Cerebellar nuclear complex (tissue), 1 donor: ENCODE measurements at regions not wholly inside any gene's neighbourhood (a gene's known extent, or its start where the extent isn't known, plus 50 kb on each side); places are given as distances from the start of the nearest gene placed in this dataset.

Experiments
- DNase-seq, 2 experiments: peaks; one replicate each; lab custom pipeline; 2025; lab: John Stamatoyannopoulos, UW

DNA sequence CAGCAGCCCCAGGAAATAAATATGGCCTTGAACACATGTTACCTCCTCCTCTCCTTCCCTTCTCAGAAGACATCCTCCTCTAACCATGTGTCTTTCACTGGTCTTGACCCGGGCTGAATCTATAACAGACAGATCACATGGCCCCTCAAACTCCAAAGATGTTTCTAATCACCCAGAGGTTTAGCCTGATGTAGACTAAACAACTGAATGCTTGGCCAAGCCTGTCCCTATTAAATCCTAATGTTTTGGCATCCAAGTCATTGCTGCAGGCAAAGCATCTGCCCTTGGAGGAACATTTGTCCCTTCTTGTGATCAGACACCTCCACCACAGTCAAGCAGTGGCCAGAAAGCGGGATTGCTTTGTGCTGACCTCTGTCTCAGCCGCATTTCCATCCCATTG is 65.5 kb downstream of the ANKRD60 start:
- no peak for DNase-seq

DNA sequence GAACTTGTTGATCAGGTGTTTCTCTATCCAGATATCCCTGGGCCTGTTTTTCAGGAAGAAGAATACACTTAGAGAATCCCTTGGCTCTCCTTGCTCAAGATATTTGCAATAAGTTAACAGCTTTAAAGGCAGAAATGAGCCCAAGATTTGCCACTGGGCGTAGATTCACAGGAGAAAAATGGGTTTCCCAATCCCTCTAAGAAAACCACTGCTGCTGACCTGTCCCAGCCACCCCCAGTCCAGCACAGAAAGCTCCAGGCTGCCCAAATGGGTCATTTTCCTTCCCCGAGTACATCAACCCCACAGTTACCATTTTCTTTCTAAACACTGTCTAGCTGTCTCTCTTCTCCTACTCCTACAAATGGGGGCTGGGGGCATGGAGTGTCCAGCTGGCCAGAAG is 67.3 kb downstream of the ANKRD60 start:
- no peak for DNase-seq

DNA sequence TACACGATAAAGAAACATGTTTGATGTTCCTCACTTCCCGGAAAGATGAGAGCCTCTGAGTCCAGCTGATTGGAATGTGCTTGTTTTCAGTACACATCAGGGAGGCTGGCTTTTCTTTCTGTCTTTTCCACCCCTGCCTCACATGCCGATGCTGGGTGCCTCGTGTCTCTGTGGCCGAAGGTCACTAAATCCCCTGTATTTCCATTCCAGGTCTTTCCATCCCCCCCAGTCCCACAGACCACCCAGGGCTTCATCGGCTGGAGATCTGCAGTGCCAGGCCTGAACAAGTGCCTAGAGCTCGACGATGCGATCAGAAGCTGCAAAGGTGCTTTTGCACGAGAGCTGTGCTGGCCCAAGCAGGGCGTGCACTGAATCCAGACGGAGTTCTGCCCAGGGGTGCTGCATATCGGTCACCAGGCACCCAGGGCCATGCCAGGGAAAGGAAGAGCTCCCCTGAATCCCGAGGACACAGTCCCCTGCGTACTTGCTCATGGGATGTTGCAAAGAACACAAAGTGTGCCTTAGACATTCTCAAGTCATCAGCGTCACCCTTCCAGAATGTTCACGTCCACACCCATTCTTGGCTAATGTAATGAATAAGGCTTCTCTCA is 67.9 kb downstream of the ANKRD60 start:
- DNase-seq = no peak

DNA sequence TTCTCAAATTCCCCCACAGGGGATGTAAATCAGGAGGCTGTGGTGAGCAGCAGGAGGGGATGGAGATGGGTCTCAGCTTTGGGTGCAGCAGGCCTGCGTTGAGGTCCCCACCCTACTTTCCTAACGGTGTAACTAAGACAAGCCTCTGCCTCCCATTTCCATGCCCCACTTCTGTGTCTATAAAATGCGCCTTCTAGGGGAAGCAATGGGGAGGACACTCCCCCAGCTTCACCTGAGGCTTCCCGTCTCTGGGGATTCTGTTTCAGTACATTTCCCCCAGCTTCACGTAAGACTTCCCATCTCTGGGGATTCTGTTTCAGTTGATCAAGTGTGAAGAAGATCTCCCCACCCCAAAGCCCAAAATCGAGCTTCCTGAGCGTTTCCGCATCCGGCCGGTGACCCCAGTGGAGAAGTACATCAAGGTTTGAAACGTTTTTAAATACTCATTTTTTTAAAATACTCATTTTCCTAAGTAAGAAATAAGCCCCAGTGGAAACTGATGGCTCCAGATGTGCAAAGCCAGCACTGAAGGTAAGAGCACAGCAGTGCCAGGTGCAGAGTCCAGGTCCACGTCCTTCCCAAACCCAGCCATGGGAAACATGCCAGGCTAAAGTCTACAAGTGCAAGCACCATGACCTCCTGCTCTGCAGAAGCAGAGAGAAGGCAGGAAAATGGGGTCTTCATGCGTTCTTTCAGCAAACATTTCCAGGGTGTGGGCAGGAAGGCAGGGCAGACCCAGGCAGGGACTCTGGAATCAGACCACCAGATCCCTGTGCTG is 73.1 kb downstream of the ANKRD60 start:
- no peak for DNase-seq

DNA sequence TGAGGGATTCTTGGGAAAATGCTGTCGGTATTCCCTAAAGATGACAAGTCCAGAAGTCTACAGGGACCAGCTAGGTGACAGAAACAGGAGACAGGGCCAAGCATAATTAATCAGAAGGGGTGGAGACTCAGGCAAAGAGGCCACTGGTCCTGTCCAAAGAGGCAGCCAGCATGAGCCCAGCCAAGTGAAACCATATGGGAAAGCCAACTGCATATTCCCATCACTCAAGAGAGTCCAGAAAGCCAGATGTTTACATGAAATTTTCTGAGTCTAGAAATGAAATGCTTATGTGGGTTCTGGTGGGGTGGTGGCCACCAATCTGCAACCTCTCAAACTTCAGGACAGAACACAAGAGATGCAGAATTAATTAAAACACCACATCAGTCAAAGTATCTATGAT is 74.3 kb downstream of the ANKRD60 start:
- no peak for DNase-seq

DNA sequence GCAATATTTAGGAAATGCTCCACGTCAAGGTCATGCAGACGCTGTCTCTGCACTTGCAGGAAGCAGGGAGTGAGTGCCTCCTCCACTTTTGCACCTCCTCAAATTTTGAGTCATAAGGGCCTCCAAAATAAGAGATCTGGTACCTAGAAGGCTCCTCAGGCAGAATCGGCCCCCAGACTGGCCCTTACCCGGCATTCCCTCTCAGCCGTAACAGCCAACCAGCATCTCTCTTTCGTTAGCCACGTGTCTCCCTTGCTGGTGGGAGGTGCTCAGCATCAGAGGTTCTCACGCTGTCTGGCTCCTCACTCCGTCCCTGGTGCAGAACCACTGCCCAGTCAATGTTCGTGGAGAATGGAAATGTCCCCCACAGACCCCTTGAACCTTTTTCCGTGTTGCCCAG is 75.3 kb downstream of the ANKRD60 start:
- no peak for DNase-seq

DNA sequence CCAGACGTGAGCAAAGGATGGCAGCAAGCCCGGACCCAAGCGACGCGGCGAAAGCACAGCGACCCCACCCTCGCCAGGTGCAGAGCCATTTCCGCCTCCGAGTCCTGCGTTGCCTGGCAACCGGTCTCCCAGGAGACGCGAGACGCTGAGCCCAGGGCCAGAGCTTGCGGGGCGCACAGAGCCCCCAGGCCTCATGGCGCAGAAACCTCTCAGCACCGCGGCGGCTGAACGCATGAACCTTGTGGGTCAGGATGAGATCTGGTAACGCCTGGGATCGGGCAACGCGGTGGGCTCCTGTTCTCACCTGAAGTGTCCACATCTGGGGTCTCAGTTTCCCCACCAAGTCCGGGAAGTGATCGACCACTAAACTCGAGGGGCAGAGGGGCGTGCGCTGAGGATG is 77.7 kb downstream of the ANKRD60 start:
- no peak for DNase-seq

DNA sequence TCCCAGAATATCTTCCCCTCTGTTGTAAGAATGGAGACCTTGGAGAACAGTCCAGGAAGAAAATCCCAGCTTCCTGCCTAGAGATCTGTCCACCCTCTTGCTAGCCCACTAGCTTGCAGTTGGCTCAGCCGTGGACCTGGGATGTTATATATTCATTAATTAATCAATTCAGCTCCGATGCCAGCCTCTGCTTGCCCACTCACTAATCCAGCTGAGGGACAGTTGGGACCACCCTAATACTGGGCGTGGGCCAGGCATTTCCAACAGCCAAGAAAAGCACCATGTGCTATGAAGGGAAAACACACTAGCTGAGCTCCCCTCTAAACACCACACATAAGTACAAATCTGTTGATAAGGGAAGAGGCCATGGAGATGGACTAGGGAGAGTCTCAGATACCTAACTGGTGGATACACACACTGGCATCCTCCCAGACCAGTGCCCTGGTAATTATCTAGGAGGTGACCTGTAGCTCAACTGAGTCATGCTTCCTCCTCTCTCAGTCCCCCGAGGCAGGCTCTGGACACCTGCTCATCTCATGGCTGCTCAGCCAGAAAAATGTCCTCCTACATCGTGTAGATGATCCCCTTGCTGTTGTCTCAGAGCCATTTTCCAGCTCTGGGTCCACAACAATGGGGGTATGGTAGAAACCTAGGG is 78.9 kb downstream of the ANKRD60 start:
- no peak for DNase-seq

DNA sequence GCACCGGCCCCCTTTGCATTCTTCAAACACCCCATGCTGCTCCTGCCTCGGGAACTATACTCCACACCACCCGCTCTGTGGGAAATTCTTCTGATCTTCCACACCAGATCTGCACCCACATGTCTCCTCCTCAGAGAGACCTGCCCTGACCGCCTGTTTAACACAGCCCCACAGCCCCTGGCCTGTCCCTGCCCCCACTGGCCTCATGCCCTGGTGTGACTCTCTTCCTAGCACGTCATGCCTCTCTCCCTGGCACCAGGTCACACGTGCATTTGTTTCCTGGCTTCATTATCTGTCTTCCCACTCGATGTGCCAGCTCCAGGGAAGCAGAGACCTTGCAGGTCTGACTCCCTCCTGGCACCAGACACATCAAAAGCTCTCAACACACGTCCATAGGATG is 79.6 kb downstream of the ANKRD60 start:
- DNase-seq = no peak

DNA sequence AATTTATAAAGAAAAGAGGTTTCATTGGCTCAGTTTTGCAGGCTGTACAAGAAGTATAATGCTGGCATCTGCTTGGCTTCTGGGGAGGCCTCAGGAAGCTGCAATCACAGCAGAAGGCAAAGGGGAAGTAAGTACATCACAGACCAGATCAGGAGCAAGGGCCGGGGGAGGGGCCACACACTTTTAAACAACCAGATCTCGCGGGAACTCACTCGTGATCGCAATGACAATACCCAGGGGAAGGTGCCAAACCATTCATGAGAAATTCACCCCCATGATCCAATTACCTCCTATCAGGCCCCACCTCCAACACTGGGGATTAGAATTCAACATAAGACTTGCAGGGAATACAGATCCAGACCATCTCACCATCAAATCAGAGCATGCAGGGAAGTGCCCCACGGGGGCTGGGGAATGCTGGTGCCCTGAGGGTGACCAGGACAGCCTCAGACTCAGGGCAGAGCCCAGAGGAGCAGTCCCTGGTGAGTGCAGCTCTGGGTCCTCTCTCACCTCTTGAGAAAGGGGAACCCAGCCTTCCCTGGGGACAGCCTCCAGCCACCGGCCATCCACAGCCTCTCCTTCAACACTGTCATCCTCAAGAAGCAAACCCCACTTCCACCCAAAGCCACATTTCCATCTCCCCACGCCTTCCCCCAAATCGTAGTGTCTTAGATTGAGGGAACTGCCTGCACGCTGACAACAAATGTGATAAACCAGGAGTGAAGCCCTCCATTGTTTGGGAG is 80.7 kb downstream of the ANKRD60 start:
- no peak for DNase-seq

DNA sequence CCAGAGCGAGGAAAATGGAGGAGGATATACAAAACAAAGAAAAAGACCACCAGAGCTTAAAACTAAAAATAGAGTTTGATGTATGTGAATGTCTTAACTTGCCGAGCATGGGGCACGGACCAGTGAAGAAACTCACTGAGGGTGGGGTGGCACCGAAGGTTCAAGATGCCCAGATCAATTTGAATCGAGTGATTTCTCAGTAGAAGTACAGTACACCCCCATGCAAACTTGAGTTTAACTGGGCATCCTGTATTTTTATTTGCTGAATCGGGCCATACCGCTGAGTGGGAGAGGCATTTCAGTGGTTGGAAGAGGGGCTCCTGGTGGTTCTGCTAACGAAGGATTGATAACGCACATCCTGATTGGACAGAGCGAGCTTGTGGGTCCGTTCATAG is 81.7 kb downstream of the ANKRD60 start:
- no peak for DNase-seq

DNA sequence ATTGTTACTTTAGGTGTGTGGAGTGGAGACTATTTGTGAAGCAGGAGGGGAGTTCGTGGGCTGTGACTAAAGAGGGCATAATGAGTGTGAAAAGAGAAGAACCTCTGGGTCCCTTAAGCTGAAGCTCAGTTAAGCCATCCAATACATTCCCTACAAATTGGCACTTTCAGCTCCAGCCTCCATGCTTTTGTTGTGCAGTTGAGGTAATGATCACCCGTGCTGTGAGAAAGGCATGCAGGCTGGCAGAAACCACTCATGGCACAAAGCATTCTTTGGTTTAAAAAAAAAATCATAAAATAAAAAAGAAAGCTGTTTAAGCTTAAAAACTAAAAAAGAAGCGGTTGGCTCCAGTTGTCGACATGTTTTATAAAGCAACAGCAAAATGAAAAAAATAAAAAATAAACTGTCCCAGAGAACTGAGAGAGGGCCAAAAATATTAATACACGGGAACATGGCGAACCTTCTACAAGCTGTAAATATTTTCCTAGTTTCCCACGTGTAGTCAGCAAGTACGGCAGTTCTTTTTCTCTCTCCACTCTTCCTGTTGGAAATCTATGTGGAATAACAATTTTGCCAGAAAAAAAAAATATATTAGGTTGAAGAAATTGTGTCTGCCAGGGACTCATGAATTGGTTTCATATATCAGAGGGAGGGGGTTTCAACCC is 82.2 kb downstream of the ANKRD60 start:
- DNase-seq = no peak

DNA sequence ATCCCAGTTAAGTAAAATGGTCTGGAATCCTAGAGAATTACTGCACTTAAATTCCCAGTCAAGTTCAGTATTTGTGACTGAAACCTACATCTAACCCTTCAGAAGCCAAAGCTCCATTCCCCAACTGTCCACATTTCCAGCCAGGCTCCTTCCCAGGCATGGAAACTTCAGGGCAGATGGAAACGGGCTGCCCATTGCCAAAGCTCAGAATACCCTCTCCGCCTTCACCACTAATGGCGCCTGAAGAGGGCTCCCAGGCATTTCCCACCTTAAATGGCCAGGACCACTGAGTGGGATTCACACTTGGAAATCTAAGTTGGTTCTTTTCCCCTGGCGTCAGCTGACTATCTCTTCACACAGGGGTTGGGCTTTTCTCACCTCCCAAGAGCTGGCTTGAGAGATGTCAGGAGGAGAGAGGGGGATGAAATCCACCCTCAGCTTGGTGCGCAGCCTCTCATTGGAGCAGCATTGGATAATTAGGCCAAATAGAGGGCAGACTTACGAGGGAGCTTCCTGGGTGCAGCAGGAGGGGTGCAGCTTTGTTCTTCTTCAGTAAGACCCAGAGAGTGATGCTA is 82.9 kb downstream of the ANKRD60 start:
- DNase-seq = no peak

DNA sequence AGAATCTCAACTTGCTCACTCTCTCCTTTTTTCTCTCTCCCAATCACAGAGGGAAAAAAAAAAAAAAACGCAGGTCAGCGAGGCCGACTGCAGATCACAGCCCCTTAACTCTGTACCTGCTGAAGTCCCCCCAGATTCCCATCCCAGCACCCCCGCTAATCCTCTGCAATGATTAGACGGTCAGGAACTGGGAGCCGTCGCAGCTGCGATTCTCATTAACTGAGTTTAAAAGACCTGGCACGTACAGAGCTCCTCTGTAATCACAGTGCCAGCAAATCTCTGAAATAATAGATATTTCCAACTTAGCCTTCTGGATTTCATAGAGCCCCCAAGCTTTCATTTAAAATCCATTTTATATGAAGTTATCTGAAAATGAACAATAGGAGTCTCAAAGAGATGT is 84.4 kb downstream of the ANKRD60 start:
- DNase-seq = no peak

DNA sequence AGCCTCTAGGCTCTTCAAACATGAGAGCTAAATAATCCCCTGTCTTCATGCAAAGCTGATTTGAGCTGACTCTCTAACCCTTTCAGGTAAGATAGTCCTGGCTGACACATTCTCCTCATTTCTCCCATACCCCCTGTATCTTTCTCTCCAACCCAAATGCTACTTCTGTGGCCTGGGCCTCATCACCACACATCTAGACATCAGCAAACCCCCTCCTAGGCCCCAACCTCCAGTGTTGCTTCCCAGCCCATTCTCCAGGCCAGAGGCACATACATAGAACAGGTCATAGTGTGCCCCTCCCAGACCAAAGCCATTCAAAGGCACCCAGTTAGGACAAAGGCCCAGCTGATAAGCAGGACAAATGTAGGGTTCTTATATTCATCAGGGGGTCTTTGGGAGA is 84.9 kb downstream of the ANKRD60 start:
- DNase-seq = no peak

DNA sequence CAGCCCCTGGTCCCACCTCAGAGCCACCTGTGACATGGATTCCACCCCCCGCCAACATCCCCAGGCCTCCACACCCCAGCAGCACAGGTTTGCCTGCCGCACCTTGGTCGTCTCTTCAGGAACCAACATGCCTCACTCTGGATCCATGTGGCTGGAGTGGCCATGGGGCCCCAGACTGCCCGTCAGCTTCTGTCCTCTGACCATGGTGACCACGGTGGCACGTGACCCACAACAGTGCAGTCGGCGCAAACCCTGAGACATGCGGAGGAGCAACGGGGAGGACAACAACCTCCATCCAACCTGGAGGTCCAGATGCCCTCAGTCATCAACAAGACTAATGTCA is 85.6 kb downstream of the ANKRD60 start:
- DNase-seq = no peak

DNA sequence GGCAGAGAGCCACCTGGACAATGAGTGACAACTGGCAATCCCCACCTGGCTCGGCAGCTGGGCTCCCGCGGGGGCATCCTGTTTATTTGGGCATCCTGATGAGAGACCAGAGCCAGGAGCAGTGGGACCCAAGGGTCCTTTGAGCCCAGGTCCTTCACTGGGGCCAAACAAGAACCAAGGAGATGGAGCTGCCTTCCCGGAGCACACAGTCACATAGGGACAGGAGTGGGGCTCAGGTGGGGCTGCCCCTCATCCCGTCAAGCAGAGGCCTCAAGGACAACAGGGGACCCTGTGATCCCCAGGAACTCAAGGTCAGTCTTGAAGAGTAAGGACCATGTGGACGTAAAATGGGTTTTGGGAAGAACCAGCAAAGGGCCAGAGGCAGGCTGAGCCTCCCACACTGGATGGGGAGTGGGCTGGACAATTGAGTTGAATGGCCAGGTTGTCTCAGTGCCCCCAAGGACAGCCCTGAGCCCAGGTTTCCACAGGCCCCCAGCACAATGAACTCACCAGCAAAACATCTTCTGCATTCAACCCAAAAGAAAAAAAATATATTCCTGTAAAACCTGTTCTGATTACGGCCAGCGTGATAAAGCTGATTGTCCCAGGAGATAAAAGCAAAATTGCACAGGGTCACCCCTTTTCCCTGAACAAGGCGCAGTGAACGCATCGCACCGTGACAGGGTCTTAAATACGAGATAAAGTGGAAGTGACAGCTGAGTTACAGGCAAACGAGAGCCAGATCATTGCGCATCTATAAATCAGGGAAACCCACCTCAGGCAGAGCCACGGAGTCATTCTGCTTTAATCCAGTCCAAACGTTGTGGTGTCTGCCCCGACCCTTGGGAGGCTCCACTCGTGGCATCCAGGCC is 86.2 kb downstream of the ANKRD60 start:
- DNase-seq = no peak

DNA sequence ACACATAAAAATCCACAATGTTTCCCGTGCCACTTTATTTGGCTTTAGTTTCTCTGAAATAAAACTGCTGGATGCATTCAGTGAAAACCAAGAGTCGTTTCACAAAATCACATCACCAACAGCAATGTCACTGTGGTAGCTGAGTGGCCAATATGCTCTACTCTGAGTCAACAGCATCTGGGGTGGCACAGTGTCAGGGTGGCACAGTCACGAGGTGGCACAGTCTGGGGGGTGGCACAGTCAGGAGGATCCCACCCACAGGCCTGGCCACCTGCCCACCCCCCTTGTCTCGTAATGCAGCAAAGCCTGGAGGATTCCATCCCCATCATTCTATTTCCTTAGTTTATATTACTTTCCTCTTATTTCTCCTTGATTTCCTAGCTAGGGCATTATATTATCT is 87.0 kb downstream of the ANKRD60 start:
- DNase-seq = no peak

DNA sequence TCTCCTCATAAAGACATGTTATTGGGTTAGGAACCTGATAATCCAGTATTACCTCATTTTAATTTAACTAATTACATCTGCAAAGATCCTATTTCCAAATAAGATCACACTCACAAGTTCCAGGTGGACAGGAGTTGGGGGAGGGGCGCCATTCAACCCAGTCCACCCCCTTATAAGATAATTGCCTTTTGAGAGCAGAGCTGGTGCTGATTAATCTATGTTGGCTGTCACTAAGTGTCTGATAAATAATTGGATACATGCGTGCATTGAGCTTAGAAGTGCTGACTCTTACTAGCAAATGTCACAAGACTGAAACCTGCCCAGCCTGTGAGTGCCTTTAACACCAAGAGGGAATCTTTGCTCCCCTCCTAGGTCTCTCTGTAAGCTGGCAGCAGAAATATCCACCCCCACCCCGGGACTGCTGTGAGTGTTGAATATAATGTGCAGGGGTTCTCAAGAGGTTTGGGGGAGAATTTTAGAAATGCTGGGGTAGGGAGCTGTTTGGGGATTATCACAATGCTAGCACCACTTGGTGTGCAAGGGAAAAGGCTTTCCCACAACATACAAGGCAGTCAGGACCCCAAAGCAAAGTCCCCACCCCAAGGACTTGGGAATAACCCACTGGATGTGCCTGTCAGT is 87.5 kb downstream of the ANKRD60 start:
- DNase-seq = no peak
